K562 (cell line): ENCODE measurements at regions not wholly inside any gene's neighbourhood (a gene's known extent, or its start where the extent isn't known, plus 50 kb on each side); places are given as distances from the start of the nearest gene placed in this dataset.
"Not testable (repeated sequence)": the region's sequence is repeated elsewhere in the genome, so short reads cannot be mapped to it uniquely, and the experiment has no call there.

ENCODE experiments used
- ZNF12 ChIP-seq: sonication (generic); formaldehyde crosslinking; IDR thresholded peaks from 2 replicates; pipeline ENCODE4 v1.4.0; 2020; ENCODE audit warnings: mild to moderate bottlenecking, missing genetic modification reagents
- TF ChIP-seq, protein P1 (sequence below), 2 experiments: fragments of 200-800 bp in 1 of 2; sonication (Bioruptor generic) in 1 of 2; sonication (generic) in 1 of 2; formaldehyde crosslinking in 1 of 2; IDR thresholded peaks in 1 of 2; conservative IDR thresholded peaks in 1 of 2; 2 replicates each; pipeline versions ENCODE4 v1.5.0 to v1.6.1; 2016 to 2020; ENCODE audit warnings: missing compliant biosample characterization in 1 of 2, missing genetic modification characterization in 1 of 2, missing genetic modification reagents in 1 of 2

DNA sequence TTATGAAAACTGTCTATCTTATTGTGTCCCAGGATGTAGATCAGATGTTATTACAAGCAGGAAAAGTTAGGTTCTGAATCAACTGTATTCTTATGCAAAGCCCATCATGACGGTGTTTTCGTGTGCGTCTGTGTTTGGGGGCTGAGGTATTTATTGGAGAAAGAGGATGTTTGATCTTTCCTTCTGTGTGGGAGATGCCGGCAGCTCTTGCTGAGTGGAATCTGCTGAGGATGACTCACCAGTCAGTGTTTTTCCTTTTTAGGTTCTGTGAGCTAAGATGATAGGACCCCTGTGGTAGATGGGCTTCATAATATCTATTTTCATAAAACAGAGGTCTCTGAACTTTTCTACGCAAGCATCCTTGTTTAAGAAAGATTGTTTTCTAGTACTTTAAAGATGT, 107.1 kb downstream of the PWWP3B start:
- not testable (repeated sequence) for TF ChIP-seq ZNF12 (CRISPR knock-in tag)
- TF ChIP-seq, protein P1, sequence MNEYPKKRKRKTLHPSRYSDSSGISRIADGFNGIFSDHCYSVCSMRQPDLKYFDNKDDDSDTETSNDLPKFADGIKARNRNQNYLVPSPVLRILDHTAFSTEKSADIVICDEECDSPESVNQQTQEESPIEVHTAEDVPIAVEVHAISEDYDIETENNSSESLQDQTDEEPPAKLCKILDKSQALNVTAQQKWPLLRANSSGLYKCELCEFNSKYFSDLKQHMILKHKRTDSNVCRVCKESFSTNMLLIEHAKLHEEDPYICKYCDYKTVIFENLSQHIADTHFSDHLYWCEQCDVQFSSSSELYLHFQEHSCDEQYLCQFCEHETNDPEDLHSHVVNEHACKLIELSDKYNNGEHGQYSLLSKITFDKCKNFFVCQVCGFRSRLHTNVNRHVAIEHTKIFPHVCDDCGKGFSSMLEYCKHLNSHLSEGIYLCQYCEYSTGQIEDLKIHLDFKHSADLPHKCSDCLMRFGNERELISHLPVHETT (CRISPR knock-in tag; conservative IDR thresholded peaks at IDR 0.05 in 1 of 2, IDR thresholded peaks at IDR 0.05 in 1 of 2): not testable (repeated sequence)
